GM18511 (cell line): ENCODE measurements at regions not wholly inside any gene's neighbourhood (a gene's known extent, or its start where the extent isn't known, plus 50 kb on each side); places are given as distances from the start of the nearest gene placed in this dataset.

Source experiments
- ATAC-seq: cut with Tn5 transposase; IDR thresholded peaks from one replicate; pipeline ENCODE4 v1.9.1; 2021; ENCODE audit warnings: mild to moderate bottlenecking, moderate library complexity; ENCODE audit not compliant: unreplicated experiment

- ATAC-seq = no peak
These were observed 146.4 kb upstream of the KCNJ16 start for GRCh38 chr17:69928611-69929010.

GRCh38 chr17:69936996-69937395 is 138.0 kb upstream of the KCNJ16 start:
- ATAC-seq = no peak

- no peak for ATAC-seq
These were observed 132.0 kb upstream of the KCNJ16 start for GRCh38 chr17:69943058-69943457.

- no peak for ATAC-seq
These were observed 130.6 kb upstream of the KCNJ16 start for GRCh38 chr17:69944406-69944805.

- ATAC-seq = no peak
These were observed 129.3 kb upstream of the KCNJ16 start for GRCh38 chr17:69945698-69946185.

- ATAC-seq = no peak
These were observed 127.8 kb upstream of the KCNJ16 start for GRCh38 chr17:69947027-69947759.

GRCh38 chr17:69948406-69948805 is 126.6 kb upstream of the KCNJ16 start:
- no peak for ATAC-seq

- ATAC-seq = no peak
These were observed 125.5 kb upstream of the KCNJ16 start for GRCh38 chr17:69949496-69949895.

- no peak for ATAC-seq
These were observed 124.9 kb upstream of the KCNJ16 start for GRCh38 chr17:69949973-69950695.

GRCh38 chr17:69950701-69951418 is 124.2 kb upstream of the KCNJ16 start:
- ATAC-seq = no peak

GRCh38 chr17:69954241-69954925 is 120.6 kb upstream of the KCNJ16 start:
- ATAC-seq = no peak

GRCh38 chr17:69958063-69958462 is 117.0 kb upstream of the KCNJ16 start:
- no peak for ATAC-seq

GRCh38 chr17:69959283-69959682 is 115.7 kb upstream of the KCNJ16 start:
- no peak for ATAC-seq

- no peak for ATAC-seq
These were observed 114.3 kb upstream of the KCNJ16 start for GRCh38 chr17:69960755-69961154.

- ATAC-seq = no peak
These were observed 113.4 kb upstream of the KCNJ16 start for GRCh38 chr17:69961501-69962145.

GRCh38 chr17:69962436-69962995 is 112.5 kb upstream of the KCNJ16 start:
- no peak for ATAC-seq

GRCh38 chr17:69967910-69968411 is 107.1 kb upstream of the KCNJ16 start:
- no peak for ATAC-seq

- ATAC-seq = no peak
These were observed 105.1 kb upstream of the KCNJ16 start for GRCh38 chr17:69969897-69970296.

- no peak for ATAC-seq
These were observed 102.8 kb upstream of the KCNJ16 start for GRCh38 chr17:69972251-69972650.

GRCh38 chr17:69975808-69976207 is 99.2 kb upstream of the KCNJ16 start:
- no peak for ATAC-seq
